Breast epithelium (tissue), 4 donors: ENCODE measurements at regions not wholly inside any gene's neighbourhood (a gene's known extent, or its start where the extent isn't known, plus 50 kb on each side); places are given as distances from the start of the nearest gene placed in this dataset.

Experiments used
- DNase-seq, 2 donors: peaks; one replicate each; pipeline ENCODE4 v3.0.0-alpha.2; 2019; ENCODE audit warnings: low spot score in 2 of 2
- H3K27ac ChIP-seq, 2 donors: fragments of 200-600 bp; sonication (generic) in 1 of 2; one replicate each; pipeline ENCODE4 v1.5.1; 2016 to 2019; ENCODE audit warnings: mild to moderate bottlenecking in 1 of 2
- H3K27me3 ChIP-seq, 2 donors: fragments of 200-600 bp; sonication (generic) in 1 of 2; one replicate each; pipeline versions ENCODE4 v1.5.1 to v1.6.0; 2017 to 2019; ENCODE audit warnings: control low read depth in 1 of 2, mild to moderate bottlenecking in 1 of 2
- H3K36me3 ChIP-seq: fragments of 200-600 bp; one replicate; pipeline ENCODE4 v1.5.1; 2019
- H3K4me1 ChIP-seq, 2 donors: fragments of 200-600 bp; sonication (generic); one replicate each; pipeline ENCODE4 v1.5.1; 2016 to 2019; ENCODE audit warnings: control low read depth in 1 of 2
- H3K4me3 ChIP-seq, 3 donors: fragments of 200-600 bp; sonication (generic); 1 replicate in 2 of 3; 2 replicates in 1 of 3; pipeline ENCODE4 v1.5.1; 2016 to 2019; ENCODE audit warnings: mild to moderate bottlenecking in 3 of 3, moderate library complexity in 2 of 3
- H3K9me3 ChIP-seq, 2 donors: fragments of 200-600 bp; sonication (generic) in 1 of 2; one replicate each; pipeline ENCODE4 v1.5.1; 2016 to 2019; ENCODE audit warnings: control low read depth in 1 of 2
- CTCF ChIP-seq, 3 donors: fragments of 450-650 bp; IDR thresholded peaks; one replicate each; pipeline ENCODE4 v1.5.1; 2016 to 2017; ENCODE audit warnings: antibody characterized with exemption in 3 of 3, mild to moderate bottlenecking in 3 of 3, moderate library complexity in 3 of 3
- POLR2A ChIP-seq: fragments of 450-650 bp; IDR thresholded peaks from one replicate; pipeline ENCODE4 v1.6.1; 2016; ENCODE audit warnings: antibody characterized with exemption, mild to moderate bottlenecking, moderate library complexity
- POLR2AphosphoS5 ChIP-seq, 3 donors: sonication (generic); formaldehyde crosslinking; IDR thresholded peaks; one replicate each; pipeline ENCODE4 v1.6.1; 2017; ENCODE audit warnings: antibody characterized with exemption in 3 of 3
- intact Hi-C: fragments of 100-400 bp; cut with DNase I; formaldehyde crosslinking; loops from one replicate; pipeline ENCODE4 v1.15.1; 2023; ENCODE audit warnings: low total_unique reads

GRCh38 chr15:79213650-79214049 is 68.9 kb upstream of the ANKRD34C start:
- Histone ChIP-seq H3K4me1 (no peaks in the 10 kb centered on the region), H3K36me3 (no peaks in the 10 kb centered on the region), H3K9me3 (peaks cover 6 to 7% of the 10 kb centered on the region in 2 donors), H3K4me3 (no peak overlapping the region), H3K27ac (no peak overlapping the region), H3K27me3 (peaks cover 0 to 26% of the 10 kb centered on the region in 2 donors)
- DNase-seq, result no peak
- no peak for TF ChIP-seq POLR2AphosphoS5 (IDR thresholded peaks at IDR 0.05)
- intact Hi-C loops, result no loop called here

GRCh38 chr15:79212589-79213157 is 69.8 kb upstream of the ANKRD34C start:
- no peak for DNase-seq
- no peak overlapping the region for H3K27ac ChIP-seq
- no peaks in the 10 kb centered on the region for H3K36me3 ChIP-seq
- peaks cover 5 to 6% of the 10 kb centered on the region in 2 donors for H3K9me3 ChIP-seq
- TF ChIP-seq POLR2AphosphoS5 (IDR thresholded peaks at IDR 0.05), result no peak
- TF ChIP-seq POLR2A, result no peak
- TF ChIP-seq CTCF (IDR thresholded peaks at IDR 0.05), result no peak
- H3K27me3 ChIP-seq, result peaks cover 0 to 26% of the 10 kb centered on the region in 2 donors
- H3K4me3 ChIP-seq, result no peak overlapping the region
- intact Hi-C loops, result no loop called here
- no peaks in the 10 kb centered on the region for H3K4me1 ChIP-seq

GRCh38 chr15:79211481-79211880 is 71.0 kb upstream of the ANKRD34C start:
- Histone ChIP-seq H3K36me3 (no peaks in the 10 kb centered on the region), H3K27ac (no peak overlapping the region), H3K4me3 (no peak overlapping the region), H3K4me1 (no peaks in the 10 kb centered on the region), H3K27me3 (peaks cover 0 to 30% of the 10 kb centered on the region in 2 donors), H3K9me3 (no peaks in the 10 kb centered on the region)
- DNase-seq, result no peak
- intact Hi-C loops, result no loop called here
- TF ChIP-seq CTCF (IDR thresholded peaks at IDR 0.05) (no peak), POLR2A (no peak), POLR2AphosphoS5 (IDR thresholded peaks at IDR 0.05) (no peak)

- no peaks in the 10 kb centered on the region for H3K9me3 ChIP-seq
- no peak overlapping the region for H3K4me3 ChIP-seq
- peaks cover 0 to 39% of the 10 kb centered on the region in 2 donors for H3K27me3 ChIP-seq
- TF ChIP-seq CTCF (IDR thresholded peaks at IDR 0.05), result no peak
- no peak for TF ChIP-seq POLR2AphosphoS5 (IDR thresholded peaks at IDR 0.05)
- no peak for TF ChIP-seq POLR2A
- no peaks in the 10 kb centered on the region for H3K36me3 ChIP-seq
- no peaks in the 10 kb centered on the region for H3K4me1 ChIP-seq
- DNase-seq, result no peak
- intact Hi-C loops, result no loop called here
- no peak overlapping the region for H3K27ac ChIP-seq
These were observed 72.8 kb upstream of the ANKRD34C start for GRCh38 chr15:79209690-79210089.

GRCh38 chr15:79209116-79209515 is 73.4 kb upstream of the ANKRD34C start:
- DNase-seq, result no peak
- Histone ChIP-seq H3K4me3 (no peak overlapping the region), H3K4me1 (no peaks in the 10 kb centered on the region), H3K36me3 (no peaks in the 10 kb centered on the region), H3K27me3 (peaks cover 0 to 39% of the 10 kb centered on the region in 2 donors), H3K9me3 (no peaks in the 10 kb centered on the region), H3K27ac (no peak overlapping the region)
- intact Hi-C loops, result no loop called here
- TF ChIP-seq POLR2AphosphoS5 (IDR thresholded peaks at IDR 0.05) (no peak), CTCF (IDR thresholded peaks at IDR 0.05) (no peak), POLR2A (no peak)

GRCh38 chr15:79208179-79208578 is 74.3 kb upstream of the ANKRD34C start:
- H3K4me3 ChIP-seq, result no peak overlapping the region
- no peak for DNase-seq
- TF ChIP-seq POLR2AphosphoS5 (IDR thresholded peaks at IDR 0.05) (no peak), POLR2A (no peak), CTCF (IDR thresholded peaks at IDR 0.05) (no peak)
- no peaks in the 10 kb centered on the region for H3K9me3 ChIP-seq
- no peak overlapping the region for H3K27ac ChIP-seq
- H3K4me1 ChIP-seq, result no peaks in the 10 kb centered on the region
- peaks cover 0 to 36% of the 10 kb centered on the region in 2 donors for H3K27me3 ChIP-seq
- intact Hi-C loops, result no loop called here
- H3K36me3 ChIP-seq, result no peaks in the 10 kb centered on the region
